Superior temporal gyrus (tissue), 1 donor: ENCODE measurements at regions not wholly inside any gene's neighbourhood (a gene's known extent, or its start where the extent isn't known, plus 50 kb on each side); places are given as distances from the start of the nearest gene placed in this dataset.
"Not testable (repeated sequence)": the region's sequence is repeated elsewhere in the genome, so short reads cannot be mapped to it uniquely, and the experiment has no call there.

Experiments
- DNase-seq: peaks from one replicate; pipeline ENCODE4 v3.0.0-alpha.2; 2016; ENCODE audit errors: extremely low spot score

- DNase-seq: no peak
Observed at GRCh38 chr2:238722883-238723282, 125.0 kb upstream of the TWIST2 start.

GRCh38 chr2:238723740-238724320 is 124.1 kb upstream of the TWIST2 start:
- not testable (repeated sequence) for DNase-seq

- no peak for DNase-seq
Observed at GRCh38 chr2:238724728-238725127, 123.2 kb upstream of the TWIST2 start.

- no peak for DNase-seq
Observed at GRCh38 chr2:238725298-238725697, 122.6 kb upstream of the TWIST2 start.

GRCh38 chr2:238726670-238727584 is 121.0 kb upstream of the TWIST2 start:
- no peak for DNase-seq

GRCh38 chr2:238727585-238728329 is 120.1 kb upstream of the TWIST2 start:
- DNase-seq: no peak

GRCh38 chr2:238728330-238729260 is 119.3 kb upstream of the TWIST2 start:
- peak; percentile 17 for DNase-seq

GRCh38 chr2:238729261-238729935 is 118.5 kb upstream of the TWIST2 start:
- no peak for DNase-seq

GRCh38 chr2:238730001-238730669 is 117.8 kb upstream of the TWIST2 start:
- DNase-seq: no peak

GRCh38 chr2:238730881-238731280 is 117.0 kb upstream of the TWIST2 start:
- DNase-seq: no peak

- no peak for DNase-seq
Observed at GRCh38 chr2:238731961-238732360, 115.9 kb upstream of the TWIST2 start.

- no peak for DNase-seq
Observed at GRCh38 chr2:238738917-238739316, 109.0 kb upstream of the TWIST2 start.

- DNase-seq: no peak
Observed at GRCh38 chr2:238739668-238740067, 108.2 kb upstream of the TWIST2 start.

GRCh38 chr2:238741277-238741676 is 106.6 kb upstream of the TWIST2 start:
- DNase-seq: no peak

- no peak for DNase-seq
Observed at GRCh38 chr2:238742066-238742465, 105.8 kb upstream of the TWIST2 start.

GRCh38 chr2:238742664-238743063 is 105.2 kb upstream of the TWIST2 start:
- no peak for DNase-seq

GRCh38 chr2:238743243-238744065 is 104.4 kb upstream of the TWIST2 start:
- no peak for DNase-seq

GRCh38 chr2:238744951-238745350 is 102.9 kb upstream of the TWIST2 start:
- no peak for DNase-seq

GRCh38 chr2:238745997-238746396 is 101.9 kb upstream of the TWIST2 start:
- no peak for DNase-seq
